HEK293T (cell line): ENCODE measurements at regions not wholly inside any gene's neighbourhood (a gene's known extent, or its start where the extent isn't known, plus 50 kb on each side); places are given as distances from the start of the nearest gene placed in this dataset.

ENCODE experiments used
- ARNT ChIP-seq: fragments of 450-650 bp; IDR thresholded peaks from 2 replicates; pipeline ENCODE4 v1.6.1; 2017; ENCODE audit warnings: mild to moderate bottlenecking
- BHLHE40 ChIP-seq: fragments of 450-650 bp; IDR thresholded peaks from 2 replicates; pipeline ENCODE4 v1.6.1; 2016; ENCODE audit warnings: mild to moderate bottlenecking, moderate library complexity, borderline replicate concordance
- CTBP1 ChIP-seq: fragments of 450-650 bp; IDR thresholded peaks from 2 replicates; pipeline ENCODE4 v1.6.1; 2016; ENCODE audit warnings: borderline replicate concordance
- ELF4 ChIP-seq: fragments of 450-650 bp; IDR thresholded peaks from 2 replicates; pipeline ENCODE4 v1.6.1; 2017; ENCODE audit warnings: antibody characterized with exemption
- FOXA1 ChIP-seq: fragments of 450-650 bp; IDR thresholded peaks from 2 replicates; pipeline ENCODE4 v1.6.1; 2016; ENCODE audit warnings: mild to moderate bottlenecking
- FOXK2 ChIP-seq: fragments of 450-650 bp; IDR thresholded peaks from 2 replicates; pipeline ENCODE4 v1.6.1; 2016; ENCODE audit warnings: mild to moderate bottlenecking
- FOXM1 ChIP-seq: fragments of 450-650 bp; IDR thresholded peaks from 2 replicates; pipeline ENCODE4 v1.6.1; 2017; ENCODE audit warnings: mild to moderate bottlenecking, borderline replicate concordance
- HDGF ChIP-seq: fragments of 450-650 bp; IDR thresholded peaks from 2 replicates; pipeline ENCODE4 v1.6.1; 2017; ENCODE audit warnings: antibody characterized with exemption, borderline replicate concordance
- NFRKB ChIP-seq: fragments of 450-650 bp; IDR thresholded peaks from 2 replicates; pipeline ENCODE4 v1.6.1; 2016; ENCODE audit warnings: mild to moderate bottlenecking, moderate library complexity
- SP1 ChIP-seq: fragments of 450-650 bp; IDR thresholded peaks from 2 replicates; pipeline ENCODE4 v1.6.1; 2017
- SUZ12 ChIP-seq: fragments of 450-650 bp; IDR thresholded peaks from 2 replicates; pipeline ENCODE4 v1.6.1; 2016; ENCODE audit warnings: mild to moderate bottlenecking
- TARDBP ChIP-seq: fragments of 450-650 bp; IDR thresholded peaks from 2 replicates; pipeline ENCODE4 v1.6.1; 2016
- ZNF384 ChIP-seq: fragments of 450-650 bp; IDR thresholded peaks from 2 replicates; pipeline ENCODE4 v1.6.1; 2016
- TF ChIP-seq, protein P1 (sequence below): fragments of 450-650 bp; IDR thresholded peaks from 2 replicates; pipeline ENCODE4 v1.6.1; 2016

DNA sequence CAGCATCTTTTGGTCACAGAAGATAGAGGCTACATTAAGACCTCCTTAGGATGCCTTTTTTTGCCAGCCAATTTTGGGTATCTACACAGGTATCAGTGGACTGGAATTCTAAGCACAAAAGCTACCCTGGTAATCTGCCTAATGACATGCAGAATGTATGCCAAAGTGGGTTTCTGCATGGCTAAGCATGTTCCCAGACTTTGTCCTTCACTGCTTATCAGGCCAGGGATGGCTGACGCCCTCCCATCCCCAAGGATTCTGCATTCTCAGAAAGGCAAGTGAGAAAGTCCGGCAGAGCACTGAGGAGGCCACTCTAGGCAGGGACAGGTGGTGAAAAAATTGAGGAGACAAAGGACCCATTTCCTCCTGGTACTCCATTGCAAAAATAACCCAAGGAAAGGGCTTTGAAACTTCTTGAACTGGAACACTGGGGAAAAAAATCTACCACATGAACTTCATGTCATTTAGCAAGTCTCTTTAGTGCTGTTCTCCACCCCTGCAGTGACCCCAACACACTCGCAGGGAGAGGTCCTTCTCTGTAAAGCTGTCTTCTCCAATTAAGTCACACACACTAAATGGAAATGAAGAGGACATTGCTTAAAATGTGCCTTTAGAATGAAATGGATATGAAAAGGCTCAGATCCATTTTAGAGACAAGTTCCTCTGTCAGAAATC is 91.7 kb upstream of the MAX start:
- TF ChIP-seq ARNT, result no peak
- no peak for TF ChIP-seq FOXM1
- TF ChIP-seq ELF4, result no peak
- no peak for TF ChIP-seq TARDBP
- no peak for TF ChIP-seq SP1
- TF ChIP-seq BHLHE40, result no peak
- no peak for TF ChIP-seq SUZ12
- no peak for TF ChIP-seq HDGF
- TF ChIP-seq, protein P1, sequence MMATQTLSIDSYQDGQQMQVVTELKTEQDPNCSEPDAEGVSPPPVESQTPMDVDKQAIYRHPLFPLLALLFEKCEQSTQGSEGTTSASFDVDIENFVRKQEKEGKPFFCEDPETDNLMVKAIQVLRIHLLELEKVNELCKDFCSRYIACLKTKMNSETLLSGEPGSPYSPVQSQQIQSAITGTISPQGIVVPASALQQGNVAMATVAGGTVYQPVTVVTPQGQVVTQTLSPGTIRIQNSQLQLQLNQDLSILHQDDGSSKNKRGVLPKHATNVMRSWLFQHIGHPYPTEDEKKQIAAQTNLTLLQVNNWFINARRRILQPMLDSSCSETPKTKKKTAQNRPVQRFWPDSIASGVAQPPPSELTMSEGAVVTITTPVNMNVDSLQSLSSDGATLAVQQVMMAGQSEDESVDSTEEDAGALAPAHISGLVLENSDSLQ, result no peak
- no peak for TF ChIP-seq FOXA1
- no peak for TF ChIP-seq CTBP1
- TF ChIP-seq FOXK2, result no peak
- TF ChIP-seq NFRKB, result no peak
- no peak for TF ChIP-seq ZNF384
